Urinary bladder (tissue), 3 donors: ENCODE measurements at regions not wholly inside any gene's neighbourhood (a gene's known extent, or its start where the extent isn't known, plus 50 kb on each side); places are given as distances from the start of the nearest gene placed in this dataset.
"Not testable (repeated sequence)": the region's sequence is repeated elsewhere in the genome, so short reads cannot be mapped to it uniquely, and the experiment has no call there.

Experiments used
- DNase-seq: peaks from one replicate; pipeline ENCODE4 v3.0.0-alpha.2; 2015; ENCODE audit errors: extremely low spot score
- H3K27ac ChIP-seq: one replicate; pipeline ENCODE4 v1.5.1; 2013; ENCODE audit warnings: low read depth, mild to moderate bottlenecking, moderate library complexity
- H3K36me3 ChIP-seq: one replicate; pipeline ENCODE4 v1.6.1; 2013; ENCODE audit warnings: mild to moderate bottlenecking, moderate library complexity; ENCODE audit not compliant: insufficient read depth
- H3K4me1 ChIP-seq: one replicate; pipeline ENCODE4 v1.6.1; 2013; ENCODE audit warnings: mild to moderate bottlenecking, moderate library complexity; ENCODE audit not compliant: insufficient read depth
- H3K4me3 ChIP-seq: one replicate; pipeline ENCODE4 v1.5.1; 2013; ENCODE audit warnings: low read depth, low read length
- WGBS: extraction: QIAGEN DNeasy Blood & Tissue Kit; methylation state at CpG from one replicate; pipeline ENCODE4 v1.1.7; 2013; 5-methylcytosine and 5-hydroxymethylcytosine counted together
- donor health status: healthy with polysubstance abuse.
- donor health status: healthy.

DNA sequence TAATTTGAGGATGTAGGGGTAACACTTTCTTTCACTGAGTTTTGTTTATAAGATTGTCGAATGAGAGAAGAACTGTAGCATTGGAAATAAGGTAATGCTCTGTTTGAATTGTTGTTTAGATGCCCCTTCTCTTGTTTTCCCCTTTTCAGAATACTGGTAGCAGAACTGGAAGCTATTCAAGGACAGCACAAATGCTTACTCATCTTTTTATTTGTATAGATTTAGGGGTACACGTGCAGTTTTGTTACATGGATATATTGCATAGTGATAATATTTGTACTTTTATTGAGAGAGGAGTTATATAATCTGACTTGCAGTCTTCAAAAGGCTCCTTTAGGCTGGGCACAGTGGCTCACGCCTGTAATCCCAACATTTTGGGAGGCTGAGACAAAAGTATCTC lies 145.4 kb upstream of the HAND2 start:
- 78% methylated on average over 3 of the region's 3 CpGs for WGBS
- Histone ChIP-seq H3K4me1 (no peaks in the 10 kb centered on the region), H3K4me3 (no peak overlapping the region), H3K27ac (no peak overlapping the region), H3K36me3 (no peaks in the 10 kb centered on the region)
- no peak for DNase-seq

- Histone ChIP-seq H3K4me1 (no peaks in the 10 kb centered on the region), H3K36me3 (no peaks in the 10 kb centered on the region), H3K4me3 (no peak overlapping the region), H3K27ac (no peak overlapping the region)
- WGBS, result 63% methylated on average over 4 of the region's 4 CpGs
- no peak for DNase-seq
Observed at GRCh38 chr4:173669460-173670179, 139.6 kb upstream of the HAND2 start.

DNA sequence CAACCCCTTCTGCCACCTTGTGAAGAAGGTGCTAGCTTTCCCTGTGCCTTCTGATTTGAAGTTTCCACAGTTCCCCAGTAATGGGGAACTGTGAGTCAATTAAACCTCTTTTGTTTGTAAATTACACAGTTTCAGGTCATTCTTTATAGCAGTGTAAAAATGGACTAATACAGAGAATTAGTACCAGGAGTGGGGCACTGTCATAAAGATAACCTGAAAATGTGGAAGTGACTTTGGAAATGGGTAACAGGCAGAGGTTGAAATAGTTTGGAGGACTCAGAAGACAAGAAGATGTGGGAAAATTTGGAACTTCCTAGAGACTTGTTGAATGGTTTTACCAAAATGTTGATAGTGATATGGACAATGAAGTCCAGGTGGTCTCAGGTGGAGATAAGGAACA lies 131.0 kb upstream of the HAND2 start:
- Histone ChIP-seq H3K4me1 (no peaks in the 10 kb centered on the region), H3K27ac (no peak overlapping the region), H3K36me3 (no peaks in the 10 kb centered on the region), H3K4me3 (no peak overlapping the region)
- DNase-seq, result no peak

DNA sequence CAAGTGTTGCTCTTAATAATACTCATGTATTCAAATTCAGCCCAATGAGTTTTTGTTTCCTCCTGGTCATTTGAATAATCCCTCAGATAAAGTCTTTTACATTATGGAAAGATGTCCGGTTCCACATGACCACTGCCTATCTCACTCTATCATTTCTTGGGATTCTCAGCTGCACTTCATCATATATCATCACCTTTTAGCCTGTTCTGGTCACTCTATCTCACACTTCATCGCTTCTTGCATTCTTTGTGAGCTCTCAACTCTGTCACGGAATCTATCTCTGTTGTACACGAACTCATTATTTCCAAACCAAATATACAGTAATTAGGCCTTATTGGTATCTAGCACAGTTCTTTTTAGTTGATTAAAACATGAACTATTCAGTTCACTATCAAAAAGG lies 126.9 kb upstream of the HAND2 start:
- Histone ChIP-seq H3K36me3 (no peaks in the 10 kb centered on the region), H3K27ac (no peak overlapping the region), H3K4me3 (no peak overlapping the region), H3K4me1 (no peaks in the 10 kb centered on the region)
- 78% methylated on average over 4 of the region's 4 CpGs for WGBS
- DNase-seq, result no peak

DNA sequence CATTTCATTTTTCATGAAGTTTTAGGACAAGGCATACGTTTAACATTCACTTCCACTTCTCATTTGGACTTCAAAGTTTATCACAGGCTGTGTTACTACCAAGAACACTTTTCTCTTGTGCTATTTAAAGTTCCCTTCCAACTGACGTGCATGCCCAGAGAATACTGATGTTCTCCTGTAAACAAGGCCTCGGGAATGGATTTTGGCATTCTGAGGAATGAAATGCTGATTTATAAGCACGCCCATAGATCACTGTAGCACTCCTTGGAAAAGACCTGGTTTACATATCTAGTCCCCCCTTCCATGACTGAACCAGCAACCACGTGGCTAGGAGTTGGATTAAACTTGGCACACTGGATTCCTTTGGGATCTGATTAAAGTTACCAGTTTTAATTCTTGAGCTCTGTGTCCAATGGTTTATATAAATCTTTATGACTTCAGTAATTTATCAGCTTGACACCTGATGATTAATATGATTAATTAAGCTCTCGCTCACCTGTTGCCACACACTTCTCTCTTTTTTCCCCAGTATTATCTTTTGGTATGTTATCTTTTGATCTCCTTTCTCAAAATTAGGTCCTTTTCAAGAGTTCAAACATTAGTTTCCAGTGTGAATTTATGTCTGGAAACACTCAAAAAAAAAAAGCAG lies 122.4 kb upstream of the HAND2 start:
- no peak for DNase-seq
- Histone ChIP-seq H3K27ac (no peak overlapping the region), H3K4me3 (no peak overlapping the region), H3K36me3 (no peaks in the 10 kb centered on the region), H3K4me1 (no peaks in the 10 kb centered on the region)
- WGBS, result 32% methylated on average over 6 of the region's 6 CpGs

DNA sequence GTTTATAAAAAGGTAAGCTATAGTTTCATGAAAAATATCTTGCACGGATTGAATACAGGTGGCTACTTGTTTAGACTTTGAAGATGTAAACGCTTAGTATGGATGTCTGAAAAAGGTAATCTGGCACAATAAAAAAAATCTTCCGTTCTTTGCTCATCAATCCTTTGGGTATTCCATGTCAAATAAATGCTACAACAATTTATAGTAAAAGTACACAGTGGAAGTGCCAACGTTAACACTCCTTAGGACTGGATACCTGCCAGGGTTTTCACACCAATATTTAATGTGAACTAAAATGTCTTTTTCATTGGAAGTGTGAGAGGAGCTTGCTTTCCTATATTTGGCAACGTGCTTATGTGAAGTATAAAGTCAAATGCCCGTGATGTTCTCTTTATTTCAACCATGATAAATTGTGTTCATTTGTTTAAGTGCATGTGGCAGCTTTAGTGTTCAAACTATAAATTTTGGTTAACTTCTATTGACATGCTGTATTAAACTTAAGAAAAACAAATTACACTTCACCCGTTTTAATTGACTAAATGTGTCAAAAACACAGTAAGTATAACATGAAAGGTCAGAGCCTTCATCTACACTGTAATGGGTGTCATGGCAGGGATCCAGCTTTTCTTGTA lies 121.7 kb upstream of the HAND2 start:
- WGBS, result 31% methylated on average over 7 of the region's 7 CpGs
- Histone ChIP-seq H3K36me3 (no peaks in the 10 kb centered on the region), H3K4me1 (no peaks in the 10 kb centered on the region), H3K4me3 (no peak overlapping the region), H3K27ac (no peak overlapping the region)
- DNase-seq, result no peak

- no peak overlapping the region for H3K4me3 ChIP-seq
- 84% methylated on average over 4 of the region's 4 CpGs for WGBS
- H3K4me1 ChIP-seq, result no peaks in the 10 kb centered on the region
- no peaks in the 10 kb centered on the region for H3K36me3 ChIP-seq
- no peak for DNase-seq
- no peak overlapping the region for H3K27ac ChIP-seq
Observed at GRCh38 chr4:173647902-173648301, 117.9 kb upstream of the HAND2 start.

GRCh38 chr4:173642509-173642908 lies 112.5 kb upstream of the HAND2 start:
- DNase-seq, result no peak
- Histone ChIP-seq H3K4me1 (no peaks in the 10 kb centered on the region), H3K4me3 (no peak overlapping the region), H3K27ac (no peak overlapping the region), H3K36me3 (no peaks in the 10 kb centered on the region)
- 43% methylated on average over 3 of the region's 3 CpGs for WGBS

GRCh38 chr4:173635395-173635794 lies 105.4 kb upstream of the HAND2 start:
- DNase-seq, result no peak
- Histone ChIP-seq H3K4me3 (no peak overlapping the region), H3K4me1 (no peaks in the 10 kb centered on the region), H3K27ac (no peak overlapping the region), H3K36me3 (no peaks in the 10 kb centered on the region)

GRCh38 chr4:173626277-173626676 lies 96.2 kb upstream of the HAND2 start:
- Histone ChIP-seq H3K36me3 (no peaks in the 10 kb centered on the region), H3K27ac (no peak overlapping the region), H3K4me3 (no peak overlapping the region), H3K4me1 (no peaks in the 10 kb centered on the region)
- no peak for DNase-seq
- 84% methylated on average over 1 of the region's 1 CpG for WGBS

GRCh38 chr4:173618648-173619047 lies 88.6 kb upstream of the HAND2 start:
- not testable (repeated sequence) for H3K4me1 ChIP-seq, H3K4me3 ChIP-seq, DNase-seq, H3K27ac ChIP-seq, H3K36me3 ChIP-seq
- WGBS, result 94% methylated on average over 5 of the region's 5 CpGs

- H3K36me3 ChIP-seq, result no peaks in the 10 kb centered on the region
- no peak overlapping the region for H3K27ac ChIP-seq
- no peak for DNase-seq
- no peak overlapping the region for H3K4me3 ChIP-seq
- H3K4me1 ChIP-seq, result no peaks in the 10 kb centered on the region
- WGBS, result 93% methylated on average over 2 of the region's 2 CpGs
Observed at GRCh38 chr4:173609158-173609557, 79.1 kb upstream of the HAND2 start.

GRCh38 chr4:173608632-173609031 lies 78.6 kb upstream of the HAND2 start:
- not testable (repeated sequence) for H3K4me1 ChIP-seq, H3K27ac ChIP-seq, H3K36me3 ChIP-seq, H3K4me3 ChIP-seq, DNase-seq
- WGBS, result 47% methylated on average over 15 of the region's 15 CpGs

- 97% methylated on average over 3 of the region's 3 CpGs for WGBS
- peaks cover 1% of the 10 kb centered on the region for H3K36me3 ChIP-seq
- DNase-seq, result no peak
- H3K4me3 ChIP-seq, result no peak overlapping the region
- H3K27ac ChIP-seq, result no peak overlapping the region
- no peaks in the 10 kb centered on the region for H3K4me1 ChIP-seq
Observed at GRCh38 chr4:173591760-173592159, 61.7 kb upstream of the HAND2 start.
